ENCODE measurements at regions not wholly inside any gene's neighbourhood (a gene's known extent, or its start where the extent isn't known, plus 50 kb on each side); places are given as distances from the start of the nearest gene placed in this dataset.
"Not testable (repeated sequence)": the region's sequence is repeated elsewhere in the genome, so short reads cannot be mapped to it uniquely, and the experiment has no call there.

DNA sequence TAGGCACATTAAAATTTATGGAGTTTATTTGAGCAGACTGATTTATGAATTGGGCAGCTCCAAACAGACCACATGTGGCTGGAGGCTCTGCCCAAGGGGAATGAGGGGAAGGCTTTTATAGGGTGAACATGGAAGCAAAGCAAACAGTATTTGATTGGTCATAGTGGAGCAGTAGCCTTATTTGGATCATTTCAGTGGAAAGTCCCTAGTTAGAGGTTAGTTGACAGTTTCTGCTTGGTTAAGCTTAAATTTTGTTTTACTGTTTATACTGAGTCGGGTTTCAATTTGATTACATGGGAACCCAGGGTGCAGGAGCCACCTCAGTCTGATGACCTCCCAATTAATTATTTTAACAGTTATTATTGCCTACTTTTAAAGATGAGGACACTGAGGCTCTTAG is 140.5 kb downstream of the NDFIP2 start:
- no peaks in the 10 kb centered on the region for H3K9me3 ChIP-seq (ENCODE audit: control insufficient read depth, insufficient read depth, low read length)
- no peaks in the 10 kb centered on the region for H3K36me3 ChIP-seq (ENCODE audit: control insufficient read depth, insufficient read depth, low read length)
- no peak for DNase-seq (ENCODE audit: low read depth in 4 of 6, low spot score in 6 of 6)
- H3K4me3 ChIP-seq (ENCODE audit: low read depth, low read length): no peak overlapping the region
- no peaks in the 10 kb centered on the region for H3K4me1 ChIP-seq (ENCODE audit: control insufficient read depth, insufficient read depth, low read length)
- H3K27ac ChIP-seq (ENCODE audit: low read depth, low read length): no peak overlapping the region
- H3K27me3 ChIP-seq (ENCODE audit: control insufficient read depth, insufficient read depth, low read length): no peaks in the 10 kb centered on the region
- no CpG with 5 or more reads among the region's 1 CpG for WGBS (ENCODE audit: insufficient coverage)

DNA sequence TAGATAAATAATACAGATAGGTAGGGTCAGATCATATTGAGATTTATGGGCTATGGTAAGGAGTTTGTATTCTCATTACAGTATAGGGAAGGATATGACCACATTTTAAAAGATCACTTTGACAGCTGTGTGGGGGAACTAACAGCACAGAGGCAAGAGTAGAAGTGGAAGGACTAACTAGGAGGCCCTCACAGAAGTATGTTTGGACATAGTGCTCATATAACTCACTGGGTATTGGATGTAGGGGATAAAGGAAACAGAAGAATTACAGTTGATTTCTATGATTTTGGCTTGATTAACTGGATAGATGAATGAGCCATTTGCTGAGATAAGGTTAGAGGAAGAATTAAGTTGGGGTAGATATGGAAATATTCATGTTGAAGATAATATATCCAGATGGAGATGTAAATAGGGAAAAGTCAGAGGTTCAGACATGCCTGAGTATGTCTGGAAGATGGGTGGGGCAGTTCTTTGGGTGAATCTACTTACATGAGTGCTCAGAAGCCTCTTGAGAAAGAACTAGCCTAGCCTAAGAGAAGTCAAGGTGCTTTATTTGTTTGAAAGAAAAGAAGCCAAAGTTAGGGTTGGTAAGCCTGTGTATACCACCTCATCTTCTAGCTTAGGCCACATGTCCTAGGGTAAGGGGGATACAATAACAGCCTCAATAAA is 133.4 kb downstream of the NDFIP2 start:
- Histone ChIP-seq H3K4me1 (ENCODE audit: control insufficient read depth, insufficient read depth, low read length) (no peaks in the 10 kb centered on the region), H3K27me3 (ENCODE audit: control insufficient read depth, insufficient read depth, low read length) (no peaks in the 10 kb centered on the region), H3K9me3 (ENCODE audit: control insufficient read depth, insufficient read depth, low read length) (peaks cover 3% of the 10 kb centered on the region), H3K36me3 (ENCODE audit: control insufficient read depth, insufficient read depth, low read length) (no peaks in the 10 kb centered on the region), H3K27ac (ENCODE audit: low read depth, low read length) (no peak overlapping the region), H3K4me3 (ENCODE audit: low read depth, low read length) (no peak overlapping the region)
- DNase-seq (ENCODE audit: low read depth in 4 of 6, low spot score in 6 of 6): no peak

DNA sequence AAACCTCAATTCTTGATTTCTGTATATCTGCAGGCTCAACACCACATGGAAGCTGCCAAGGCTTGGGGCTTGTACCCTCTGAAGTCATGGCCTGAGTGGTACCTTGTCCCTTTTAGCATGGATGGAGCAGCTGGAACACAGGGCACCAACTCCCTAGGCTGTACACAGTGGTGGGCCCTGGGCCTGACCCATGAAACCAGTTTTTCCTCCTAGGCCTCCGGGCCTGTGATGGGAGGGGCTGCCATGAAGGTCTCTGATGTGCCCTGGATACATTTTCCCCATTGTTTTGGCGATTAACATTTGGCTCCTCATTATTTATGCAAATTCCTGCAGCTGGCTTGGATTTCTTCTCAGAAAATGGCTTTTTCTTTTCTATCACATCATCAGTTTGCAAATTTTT is 131.6 kb downstream of the NDFIP2 start:
- Histone ChIP-seq H3K4me1 (ENCODE audit: control insufficient read depth, insufficient read depth, low read length) (no peaks in the 10 kb centered on the region), H3K27ac (ENCODE audit: low read depth, low read length) (no peak overlapping the region), H3K36me3 (ENCODE audit: control insufficient read depth, insufficient read depth, low read length) (no peaks in the 10 kb centered on the region), H3K27me3 (ENCODE audit: control insufficient read depth, insufficient read depth, low read length) (no peaks in the 10 kb centered on the region), H3K9me3 (ENCODE audit: control insufficient read depth, insufficient read depth, low read length) (peaks cover 3% of the 10 kb centered on the region), H3K4me3 (ENCODE audit: low read depth, low read length) (no peak overlapping the region)
- WGBS (ENCODE audit: insufficient coverage): 90% methylated on average over 1 of the region's 2 CpGs
- DNase-seq (ENCODE audit: low read depth in 4 of 6, low spot score in 6 of 6): no peak

DNA sequence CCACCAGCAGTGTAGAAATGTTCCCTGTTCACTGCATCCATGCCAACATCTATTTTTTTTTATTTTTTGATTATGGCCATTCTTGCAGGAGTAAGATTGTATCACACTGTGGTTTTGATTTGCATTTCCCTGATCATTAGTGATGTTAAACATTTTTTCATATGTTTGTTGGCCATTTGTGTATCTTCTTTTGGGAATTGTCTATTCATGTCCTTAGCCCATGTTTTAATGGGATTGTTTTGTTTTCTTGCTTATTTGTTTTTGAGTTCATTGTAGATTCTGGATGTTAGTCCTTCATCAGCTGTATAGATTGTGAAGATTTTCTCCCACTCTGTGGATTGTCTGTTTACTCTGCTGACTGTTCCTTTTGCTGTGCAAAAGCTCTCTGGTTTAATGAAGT is 126.9 kb downstream of the NDFIP2 start:
- not testable (repeated sequence) for H3K27me3 ChIP-seq (ENCODE audit: control insufficient read depth, insufficient read depth, low read length); H3K27ac ChIP-seq (ENCODE audit: low read depth, low read length); H3K9me3 ChIP-seq (ENCODE audit: control insufficient read depth, insufficient read depth, low read length); DNase-seq (ENCODE audit: low read depth in 4 of 6, low spot score in 6 of 6); H3K4me1 ChIP-seq (ENCODE audit: control insufficient read depth, insufficient read depth, low read length); H3K4me3 ChIP-seq (ENCODE audit: low read depth, low read length); H3K36me3 ChIP-seq (ENCODE audit: control insufficient read depth, insufficient read depth, low read length)
